ENCODE measurements at regions not wholly inside any gene's neighbourhood (a gene's known extent, or its start where the extent isn't known, plus 50 kb on each side); places are given as distances from the start of the nearest gene placed in this dataset.

DNA sequence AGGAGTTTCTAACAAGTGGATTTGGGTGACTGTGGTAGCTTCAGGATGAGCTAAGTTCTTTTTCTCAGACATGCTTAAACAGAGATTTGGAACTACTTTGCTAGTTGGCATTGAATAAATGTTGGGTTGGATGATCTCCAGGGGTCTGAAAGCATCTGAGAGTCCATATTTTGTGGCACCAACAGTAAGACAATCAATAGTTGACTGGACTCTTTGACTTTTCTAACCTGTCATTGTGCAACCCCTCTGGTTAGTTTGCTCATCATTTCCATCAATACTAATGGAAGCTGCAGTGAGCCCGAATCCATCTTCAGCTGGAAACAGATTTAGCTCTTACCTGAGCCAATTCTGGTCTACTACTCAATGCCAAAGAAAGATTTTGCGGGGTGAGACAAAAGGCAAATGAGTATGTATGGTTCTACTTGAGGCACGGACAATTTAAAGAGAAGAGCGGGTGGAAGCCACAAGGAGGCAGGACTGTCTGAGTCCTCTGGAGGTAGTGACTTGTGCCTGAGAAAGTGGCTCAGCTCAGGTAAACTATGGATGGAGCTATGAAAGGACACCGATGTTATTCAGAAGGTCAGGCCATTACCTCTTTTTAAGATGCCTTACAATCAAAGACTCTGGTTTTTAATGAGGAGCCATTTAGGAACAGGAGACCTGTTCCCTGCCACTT is 118.7 kb downstream of the MID1IP1 start:
- no peaks in the 10 kb centered on the region for H3K27me3 ChIP-seq (ENCODE audit: control insufficient read depth, insufficient read depth, low read length)
- no peaks in the 10 kb centered on the region for H3K36me3 ChIP-seq (ENCODE audit: control insufficient read depth, insufficient read depth, low read length)
- TF ChIP-seq, protein P1, sequence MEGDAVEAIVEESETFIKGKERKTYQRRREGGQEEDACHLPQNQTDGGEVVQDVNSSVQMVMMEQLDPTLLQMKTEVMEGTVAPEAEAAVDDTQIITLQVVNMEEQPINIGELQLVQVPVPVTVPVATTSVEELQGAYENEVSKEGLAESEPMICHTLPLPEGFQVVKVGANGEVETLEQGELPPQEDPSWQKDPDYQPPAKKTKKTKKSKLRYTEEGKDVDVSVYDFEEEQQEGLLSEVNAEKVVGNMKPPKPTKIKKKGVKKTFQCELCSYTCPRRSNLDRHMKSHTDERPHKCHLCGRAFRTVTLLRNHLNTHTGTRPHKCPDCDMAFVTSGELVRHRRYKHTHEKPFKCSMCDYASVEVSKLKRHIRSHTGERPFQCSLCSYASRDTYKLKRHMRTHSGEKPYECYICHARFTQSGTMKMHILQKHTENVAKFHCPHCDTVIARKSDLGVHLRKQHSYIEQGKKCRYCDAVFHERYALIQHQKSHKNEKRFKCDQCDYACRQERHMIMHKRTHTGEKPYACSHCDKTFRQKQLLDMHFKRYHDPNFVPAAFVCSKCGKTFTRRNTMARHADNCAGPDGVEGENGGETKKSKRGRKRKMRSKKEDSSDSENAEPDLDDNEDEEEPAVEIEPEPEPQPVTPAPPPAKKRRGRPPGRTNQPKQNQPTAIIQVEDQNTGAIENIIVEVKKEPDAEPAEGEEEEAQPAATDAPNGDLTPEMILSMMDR (IDR thresholded peaks at IDR 0.05; ENCODE audit: insufficient read depth, low read length, poor library complexity, severe bottlenecking) = no peak
- no peak for DNase-seq (ENCODE audit: low read depth)
- H3K4me3 ChIP-seq (ENCODE audit: low read depth, low read length) = no peak overlapping the region

DNA sequence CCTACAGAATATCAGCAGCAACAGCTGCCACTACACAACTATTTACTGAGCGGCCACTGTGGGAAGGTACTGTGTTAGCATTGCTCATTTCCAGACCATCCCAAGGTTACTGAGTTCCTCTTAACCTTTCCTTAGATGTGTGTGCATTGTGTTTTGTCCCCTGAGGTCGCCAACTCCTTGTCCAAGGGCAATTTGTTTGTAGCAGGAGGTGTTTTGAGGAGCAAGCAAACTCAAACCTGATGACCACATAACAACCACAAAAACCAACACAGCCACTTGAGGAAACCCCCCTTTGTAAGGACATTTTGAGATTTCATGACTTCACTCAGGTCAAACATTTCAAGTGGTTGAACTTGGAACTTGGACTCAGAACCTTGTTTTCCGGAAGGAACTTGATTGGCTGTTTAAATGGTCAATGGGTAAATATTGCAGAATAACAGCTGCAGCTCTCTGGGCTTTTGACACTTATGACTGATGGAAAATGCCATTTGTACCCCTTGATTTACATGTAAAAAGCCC is 122.3 kb downstream of the MID1IP1 start:
- no peak for DNase-seq (ENCODE audit: low read depth)
- TF ChIP-seq, protein P1 (IDR thresholded peaks at IDR 0.05; ENCODE audit: insufficient read depth, low read length, poor library complexity, severe bottlenecking) = no peak
- Histone ChIP-seq H3K27me3 (ENCODE audit: control insufficient read depth, insufficient read depth, low read length) (no peaks in the 10 kb centered on the region), H3K4me3 (ENCODE audit: low read depth, low read length) (no peak overlapping the region), H3K36me3 (ENCODE audit: control insufficient read depth, insufficient read depth, low read length) (no peaks in the 10 kb centered on the region)

DNA sequence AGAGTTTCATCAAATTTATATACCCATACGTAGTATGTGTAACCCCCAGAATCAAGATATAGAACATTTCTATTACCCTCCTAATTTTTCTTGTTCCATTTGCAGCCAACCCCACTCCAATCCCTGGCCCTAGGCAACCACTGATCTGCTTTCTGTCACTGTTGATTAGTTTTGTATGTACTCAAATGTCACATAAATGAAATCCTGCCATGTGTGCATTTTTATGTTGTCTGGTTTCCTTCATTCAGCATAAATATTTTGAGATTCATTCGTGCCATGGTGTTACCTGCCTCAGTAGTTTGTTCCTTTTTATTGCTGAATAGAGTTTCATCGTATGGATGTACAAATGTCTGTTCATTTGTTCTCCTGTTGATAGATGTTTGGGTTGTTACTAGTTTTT is 126.3 kb downstream of the MID1IP1 start:
- DNase-seq (ENCODE audit: low read depth) = no peak
- Histone ChIP-seq H3K27me3 (ENCODE audit: control insufficient read depth, insufficient read depth, low read length) (no peaks in the 10 kb centered on the region), H3K36me3 (ENCODE audit: control insufficient read depth, insufficient read depth, low read length) (no peaks in the 10 kb centered on the region), H3K4me3 (ENCODE audit: low read depth, low read length) (no peak overlapping the region)
- TF ChIP-seq, protein P1 (IDR thresholded peaks at IDR 0.05; ENCODE audit: insufficient read depth, low read length, poor library complexity, severe bottlenecking) = no peak

DNA sequence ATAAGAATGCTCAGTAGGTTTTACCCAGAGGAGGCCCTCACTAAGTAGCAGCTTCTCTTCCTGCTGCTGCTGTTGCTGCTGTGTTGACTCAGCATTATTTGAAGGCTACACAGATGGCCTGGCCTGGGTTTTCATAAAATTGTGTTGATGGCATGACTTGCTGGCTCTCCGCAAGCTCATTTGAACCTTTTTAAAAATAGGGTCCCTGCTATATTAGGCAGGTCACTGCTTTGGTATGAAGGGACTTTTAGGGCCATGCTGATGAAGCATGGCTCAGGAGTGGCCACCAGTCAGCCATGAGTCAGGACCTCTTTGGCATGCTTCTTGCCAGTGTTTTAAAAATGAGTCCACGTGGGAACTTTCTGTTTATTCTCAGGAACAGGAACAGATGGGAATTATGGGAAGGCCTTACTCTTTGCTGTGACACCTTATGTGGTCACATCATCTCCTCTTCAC is 128.7 kb downstream of the MID1IP1 start:
- no peak overlapping the region for H3K4me3 ChIP-seq (ENCODE audit: low read depth, low read length)
- TF ChIP-seq, protein P1 (IDR thresholded peaks at IDR 0.05; ENCODE audit: insufficient read depth, low read length, poor library complexity, severe bottlenecking) = no peak
- no peaks in the 10 kb centered on the region for H3K27me3 ChIP-seq (ENCODE audit: control insufficient read depth, insufficient read depth, low read length)
- peak; percentile 7 for DNase-seq (ENCODE audit: low read depth)
- no peaks in the 10 kb centered on the region for H3K36me3 ChIP-seq (ENCODE audit: control insufficient read depth, insufficient read depth, low read length)

DNA sequence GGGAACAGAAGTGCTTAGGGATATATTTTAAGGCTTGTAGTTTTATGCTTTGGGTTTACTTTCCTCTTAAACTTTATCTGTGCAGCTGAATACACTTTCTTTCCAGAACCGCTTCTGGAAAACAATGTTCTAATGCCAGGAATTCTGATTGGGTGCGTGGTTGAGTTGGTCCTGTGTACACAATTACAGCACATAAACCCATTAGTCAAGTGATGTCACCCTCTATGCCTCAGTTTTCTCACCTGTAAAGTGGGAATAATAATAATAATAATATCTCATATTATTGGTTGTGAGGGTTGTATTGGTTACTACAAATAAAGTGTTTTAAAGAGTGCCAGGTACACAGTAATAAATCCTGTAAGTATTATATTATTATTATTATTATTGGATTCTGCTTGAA is 129.2 kb downstream of the MID1IP1 start:
- Histone ChIP-seq H3K27me3 (ENCODE audit: control insufficient read depth, insufficient read depth, low read length) (no peaks in the 10 kb centered on the region), H3K4me3 (ENCODE audit: low read depth, low read length) (no peak overlapping the region), H3K36me3 (ENCODE audit: control insufficient read depth, insufficient read depth, low read length) (no peaks in the 10 kb centered on the region)
- no peak for DNase-seq (ENCODE audit: low read depth)
- TF ChIP-seq, protein P1 (IDR thresholded peaks at IDR 0.05; ENCODE audit: insufficient read depth, low read length, poor library complexity, severe bottlenecking) = no peak

DNA sequence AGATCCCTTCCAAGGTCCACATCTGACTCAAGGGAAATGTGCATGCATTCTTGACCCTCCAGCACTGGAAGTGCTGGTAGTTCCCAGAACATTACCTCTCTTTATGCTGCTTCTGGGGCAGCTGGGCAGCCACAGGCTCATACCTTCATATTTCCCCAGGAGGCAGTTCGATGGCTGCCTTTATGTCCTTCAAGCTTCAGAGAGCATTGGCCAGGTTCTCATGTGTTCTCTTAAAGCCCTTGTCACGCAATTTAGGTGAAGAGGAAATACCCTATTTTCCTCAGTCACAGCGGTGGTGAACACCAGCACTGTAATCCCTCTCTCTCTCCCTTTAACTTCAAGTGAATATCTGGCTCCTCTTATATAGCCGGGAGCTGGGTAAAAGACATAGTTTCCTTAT is 134.3 kb downstream of the MID1IP1 start:
- TF ChIP-seq, protein P1 (IDR thresholded peaks at IDR 0.05; ENCODE audit: insufficient read depth, low read length, poor library complexity, severe bottlenecking) = no peak
- no peak for DNase-seq (ENCODE audit: low read depth)
- no peak overlapping the region for H3K4me3 ChIP-seq (ENCODE audit: low read depth, low read length)
- no peaks in the 10 kb centered on the region for H3K27me3 ChIP-seq (ENCODE audit: control insufficient read depth, insufficient read depth, low read length)
- H3K36me3 ChIP-seq (ENCODE audit: control insufficient read depth, insufficient read depth, low read length) = no peaks in the 10 kb centered on the region
